ENCODE measurements at regions not wholly inside any gene's neighbourhood (a gene's known extent, or its start where the extent isn't known, plus 50 kb on each side); places are given as distances from the start of the nearest gene placed in this dataset.
A peak's percentile ranks its signal among the peaks of the same experiment; 100 is the strongest.
"Not testable (repeated sequence)": the region's sequence is repeated elsewhere in the genome, so short reads cannot be mapped to it uniquely, and the experiment has no call there.

DNA sequence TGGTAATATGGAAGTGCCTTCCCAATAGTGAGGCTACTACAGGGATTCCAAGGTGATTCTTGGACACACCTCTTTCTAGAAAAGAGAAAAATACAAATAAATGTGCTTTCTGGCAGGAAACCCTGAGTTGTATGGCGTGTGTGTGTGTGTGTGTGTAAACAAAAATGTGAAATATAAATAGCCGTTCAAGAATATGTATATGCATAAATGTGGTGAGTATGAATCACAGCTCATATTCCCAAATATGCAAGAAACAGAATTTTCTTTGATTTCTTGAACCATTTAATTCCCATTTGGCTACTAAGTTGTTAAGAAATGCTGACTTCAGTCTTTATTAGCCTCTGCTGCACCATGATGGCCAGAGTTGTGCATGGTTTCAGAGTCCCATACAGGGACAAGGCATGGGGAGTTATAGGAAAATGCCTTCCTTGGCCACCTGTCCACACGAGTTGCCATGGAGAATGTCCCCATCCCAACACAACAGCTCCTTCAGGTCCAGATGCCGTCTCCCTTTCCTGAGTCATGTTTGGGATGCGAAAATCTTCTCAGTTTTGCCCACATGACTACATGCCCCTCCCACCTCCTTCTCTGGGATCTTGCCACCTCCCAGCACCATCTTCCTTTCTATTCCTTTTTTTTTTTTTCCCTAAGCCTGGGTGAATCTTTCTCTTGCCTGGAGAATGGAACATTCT lies 312.4 kb upstream of the ECI2 start:
- DNase-seq = no peak

DNA sequence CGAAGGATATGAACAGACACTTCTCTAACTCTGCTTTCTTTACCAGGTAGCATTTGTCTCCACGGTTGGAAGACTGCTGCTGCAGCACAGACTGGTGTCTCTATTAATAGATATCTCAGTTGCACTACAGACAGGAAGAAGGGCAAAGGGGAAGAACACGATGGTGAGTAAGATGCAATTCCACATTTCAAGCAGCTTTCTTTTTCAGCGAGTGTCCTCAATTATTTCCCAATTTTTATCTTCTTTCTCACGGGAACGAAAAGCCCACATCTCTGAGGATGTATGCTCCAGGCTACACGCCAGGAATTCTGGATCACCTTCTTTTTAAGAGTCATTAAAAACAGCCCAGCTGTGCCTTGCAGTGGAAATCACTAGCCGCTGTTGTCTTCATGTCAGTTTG lies 311.6 kb upstream of the ECI2 start:
- no peak for DNase-seq

DNA sequence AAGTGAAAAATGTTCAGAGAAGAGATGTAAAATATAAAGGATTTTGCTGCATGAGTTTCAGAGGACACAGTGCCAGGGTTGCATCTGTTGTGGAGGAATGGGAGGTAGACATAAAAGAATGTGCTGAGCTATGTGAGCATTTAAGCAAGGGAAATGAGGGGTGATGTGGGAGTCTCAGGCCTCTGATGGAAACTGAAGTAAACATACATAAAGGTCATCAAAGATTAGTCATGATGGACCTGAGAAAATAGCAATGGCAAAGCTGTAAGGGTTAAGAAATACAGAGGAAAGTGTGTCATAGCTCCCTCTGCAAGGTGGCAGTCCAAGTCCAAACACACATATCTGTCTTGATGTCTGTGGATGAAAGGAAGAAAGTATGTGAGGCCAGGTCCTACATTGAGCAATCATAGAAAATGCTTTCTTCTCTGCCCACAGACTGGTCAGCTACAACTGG lies 306.6 kb upstream of the ECI2 start:
- DNase-seq = no peak

DNA sequence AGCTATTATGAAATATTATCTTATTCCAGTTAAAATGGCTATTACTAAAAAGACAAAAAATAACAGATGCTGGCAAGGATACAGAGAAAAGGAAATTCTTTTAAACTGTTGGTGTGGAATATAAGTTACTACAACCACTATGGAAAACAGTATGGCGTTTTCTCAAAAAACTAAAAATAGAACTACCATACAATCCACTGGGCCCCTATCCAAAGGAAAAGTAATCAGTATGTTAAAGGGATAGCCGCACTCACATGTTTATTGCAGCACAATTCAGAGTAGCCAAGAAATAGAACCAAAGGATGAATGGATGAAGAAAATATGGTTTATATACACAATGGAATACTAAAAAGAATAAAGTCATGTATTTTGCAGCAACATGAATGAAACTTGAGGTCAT lies 303.8 kb upstream of the ECI2 start:
- no peak for DNase-seq

DNA sequence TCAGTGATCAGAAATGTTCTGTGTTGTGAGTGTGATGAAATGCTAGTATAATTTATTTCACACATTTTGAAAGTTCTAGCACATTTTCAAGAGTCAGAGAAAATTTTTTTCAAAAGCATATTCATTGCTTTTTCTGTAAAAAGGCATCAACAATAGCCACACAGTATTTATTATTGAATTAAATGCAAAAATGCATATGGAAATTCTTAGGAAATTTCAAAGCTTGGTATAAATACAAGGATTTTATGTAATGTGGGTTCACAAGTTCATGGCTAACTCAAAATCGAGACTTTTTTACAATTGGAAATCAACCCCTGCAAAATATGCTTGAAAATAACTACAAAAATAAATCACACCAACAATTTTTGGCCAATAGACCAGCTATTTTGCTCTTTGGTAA lies 302.0 kb upstream of the ECI2 start:
- no peak for DNase-seq

DNA sequence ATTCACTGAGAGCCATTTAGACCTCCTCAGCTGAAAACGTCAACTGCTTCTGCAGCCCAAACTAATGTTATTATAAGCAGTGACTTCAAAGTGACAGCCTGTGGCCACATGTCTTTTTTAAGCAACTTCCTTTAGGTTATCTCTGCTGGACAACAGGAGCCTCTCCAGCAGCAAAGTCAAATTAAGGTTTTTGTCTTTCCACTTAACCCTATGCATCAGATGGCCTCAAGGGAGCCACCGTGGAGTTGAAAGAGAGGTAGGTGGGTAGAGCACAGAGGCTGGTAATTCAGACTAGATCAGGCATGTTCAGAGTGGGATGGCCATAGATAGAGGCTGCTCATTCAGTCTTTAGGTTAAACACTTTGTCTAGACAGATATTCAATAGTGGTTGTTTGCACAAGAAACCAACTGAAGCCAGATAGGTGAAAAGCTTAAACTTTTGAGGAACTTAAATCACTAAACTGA lies 300.6 kb upstream of the ECI2 start:
- DNase-seq = no peak

DNA sequence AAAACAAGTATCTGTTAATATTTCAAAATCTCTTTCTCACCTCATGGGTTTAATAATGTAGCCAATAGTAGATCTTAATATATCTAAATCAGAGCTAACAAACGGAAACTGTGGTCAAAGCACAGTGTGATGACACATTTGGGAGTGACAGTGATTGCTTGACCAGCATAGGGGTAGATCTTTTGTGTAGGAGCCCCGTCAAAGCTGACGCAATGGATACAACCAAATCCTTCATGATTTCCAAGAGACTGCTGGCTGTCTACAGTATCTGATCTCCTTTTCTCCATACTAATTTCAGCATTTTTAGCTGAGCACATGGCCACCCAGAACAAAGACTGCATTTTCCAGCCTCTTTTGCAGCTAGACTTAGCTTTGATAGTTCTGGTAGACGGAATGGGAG lies 299.3 kb upstream of the ECI2 start:
- no peak for DNase-seq

DNA sequence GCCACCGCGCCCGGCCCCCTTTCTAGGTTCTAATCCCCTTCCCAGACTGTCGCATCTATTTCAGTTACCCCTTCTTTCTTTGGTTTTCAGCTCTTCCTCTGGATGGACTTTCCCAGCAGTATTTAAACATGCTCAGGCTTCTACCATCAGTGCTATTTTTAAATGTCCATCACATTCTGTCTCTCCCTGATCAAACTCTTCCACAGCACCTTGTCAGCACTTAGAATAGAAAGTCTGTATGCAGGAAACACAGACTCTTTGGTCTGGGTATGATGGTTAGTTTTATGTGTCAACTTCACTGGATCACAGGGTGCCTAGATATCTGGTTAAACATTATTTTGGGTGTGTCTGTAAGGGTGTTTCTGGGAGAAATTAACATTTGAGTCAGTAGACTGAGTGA lies 297.8 kb upstream of the ECI2 start:
- no peak for DNase-seq

DNA sequence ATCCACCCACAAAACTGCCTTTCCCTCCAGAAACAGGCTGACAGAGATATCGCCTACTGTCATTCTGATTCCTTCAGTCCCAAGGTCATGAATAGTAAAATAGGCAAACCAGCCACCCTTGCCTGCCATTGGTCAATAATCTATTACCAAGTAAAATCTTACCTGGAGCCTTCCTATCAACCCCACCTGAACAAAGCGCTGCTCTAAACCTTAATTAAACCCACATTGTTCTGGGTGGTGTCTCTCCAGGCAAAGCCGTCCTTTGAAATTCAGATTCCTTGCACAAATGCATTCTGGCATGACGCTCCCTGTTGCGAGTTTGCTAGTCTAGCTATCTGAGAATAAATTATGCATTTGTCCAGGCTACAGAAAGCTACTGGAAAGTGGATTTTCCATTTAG lies 291.6 kb upstream of the ECI2 start:
- DNase-seq = no peak

DNA sequence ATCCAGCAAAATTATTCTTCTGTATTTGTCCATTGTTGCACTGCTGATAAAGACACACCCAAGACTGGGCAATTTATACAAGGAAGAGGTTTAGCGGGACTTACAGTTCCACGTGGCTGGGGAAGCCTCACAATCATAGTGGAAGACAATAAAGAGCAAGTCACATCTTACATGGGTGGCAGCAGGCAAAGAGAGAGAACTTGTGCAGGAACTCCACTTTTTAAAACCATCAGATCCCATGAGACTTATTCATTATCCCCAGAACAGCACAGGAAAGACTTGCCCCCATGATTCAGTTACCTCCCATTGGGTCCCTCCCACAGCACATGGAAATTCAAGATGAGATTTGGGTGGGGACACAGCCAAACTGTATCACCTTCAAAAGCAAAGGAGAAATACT lies 286.5 kb upstream of the ECI2 start:
- no peak for DNase-seq

DNA sequence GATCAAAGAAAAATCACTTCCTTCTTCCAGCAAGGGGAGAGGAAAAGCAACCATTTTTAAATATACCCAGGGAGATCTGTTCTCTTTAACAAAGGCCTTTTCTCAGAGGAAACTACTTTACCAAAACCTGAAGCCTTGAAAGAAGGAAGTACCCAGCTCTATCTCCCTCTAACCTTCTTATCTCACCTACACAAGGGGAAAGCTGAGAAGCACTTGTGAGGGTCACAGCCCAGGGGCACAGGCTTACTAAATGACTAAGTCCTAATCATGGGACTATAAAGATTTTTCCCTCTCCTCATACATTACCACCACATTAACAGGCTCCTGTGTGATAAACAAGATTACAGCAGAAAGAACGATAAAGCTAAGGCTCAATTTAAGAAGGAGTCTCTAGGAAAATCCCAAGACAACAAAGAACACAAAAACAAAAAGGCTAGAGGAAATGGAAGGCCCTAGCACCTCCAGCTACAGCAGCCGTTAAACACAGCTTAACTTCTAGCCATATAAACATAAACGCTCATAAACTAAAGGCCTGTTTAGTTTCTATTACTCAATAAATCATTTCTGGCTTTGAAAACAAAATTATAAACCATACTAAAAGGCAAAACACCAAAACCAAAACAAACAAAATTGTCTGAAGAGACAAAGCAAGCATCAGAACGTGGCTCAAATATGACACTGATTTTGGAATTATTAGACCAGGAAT lies 284.9 kb upstream of the ECI2 start:
- DNase-seq = no peak

DNA sequence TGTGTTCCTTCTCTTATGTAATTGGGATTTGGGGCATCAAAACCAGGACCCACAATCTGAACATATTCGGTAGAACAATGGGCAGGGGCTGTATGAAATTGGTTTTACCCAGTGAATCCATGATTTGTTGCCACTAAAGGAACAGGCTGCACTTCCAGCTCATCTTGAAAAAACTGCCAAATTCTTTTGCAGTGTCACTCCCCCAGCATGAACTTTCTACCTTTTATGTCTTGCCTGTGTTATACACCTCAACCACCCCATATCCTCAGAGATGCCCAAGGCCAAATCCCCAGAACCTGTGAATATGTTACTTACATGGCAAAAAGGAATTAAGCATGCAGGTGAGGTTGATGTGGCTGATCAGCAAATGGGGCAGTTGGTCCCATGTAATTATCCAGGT lies 280.2 kb upstream of the ECI2 start:
- DNase-seq = no peak

DNA sequence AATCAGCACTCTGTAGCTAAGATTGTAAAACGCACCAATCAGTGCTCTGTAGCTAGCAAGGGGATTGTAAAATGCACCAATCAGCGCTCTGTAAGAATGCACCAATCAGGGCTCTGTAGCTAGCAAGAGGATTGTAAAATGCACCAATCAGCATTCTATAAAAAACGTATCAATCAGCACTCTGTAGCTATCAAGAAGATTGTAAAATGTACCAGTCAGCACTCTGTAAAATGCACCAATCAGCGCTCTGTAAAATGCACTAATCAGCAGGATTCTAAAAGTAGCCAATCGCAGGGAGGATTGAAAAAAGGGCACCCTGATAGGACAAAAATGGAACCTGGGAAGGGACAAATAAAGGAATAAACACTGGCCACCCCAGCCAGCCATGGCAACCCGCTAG lies 278.7 kb upstream of the ECI2 start:
- DNase-seq = not testable (repeated sequence)

DNA sequence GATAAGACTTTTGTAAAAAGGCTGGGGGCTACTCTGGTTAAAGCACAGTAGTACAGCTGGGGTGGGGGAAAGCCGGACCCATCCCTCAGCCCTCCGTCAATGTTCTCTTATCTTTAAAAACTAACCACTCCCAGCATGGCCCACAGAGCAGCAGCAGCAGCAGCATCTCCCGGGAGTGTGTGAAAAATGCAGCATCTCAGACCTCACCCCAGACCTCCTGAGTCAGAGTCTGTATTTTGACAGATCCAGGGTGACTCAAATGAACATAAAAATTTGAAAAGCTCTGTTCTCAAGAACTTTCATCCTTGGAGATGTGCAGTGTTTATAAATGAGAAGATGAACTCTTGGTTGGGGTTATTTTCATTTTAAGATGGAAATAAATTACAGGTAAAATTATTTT lies 277.7 kb upstream of the ECI2 start:
- DNase-seq = no peak

DNA sequence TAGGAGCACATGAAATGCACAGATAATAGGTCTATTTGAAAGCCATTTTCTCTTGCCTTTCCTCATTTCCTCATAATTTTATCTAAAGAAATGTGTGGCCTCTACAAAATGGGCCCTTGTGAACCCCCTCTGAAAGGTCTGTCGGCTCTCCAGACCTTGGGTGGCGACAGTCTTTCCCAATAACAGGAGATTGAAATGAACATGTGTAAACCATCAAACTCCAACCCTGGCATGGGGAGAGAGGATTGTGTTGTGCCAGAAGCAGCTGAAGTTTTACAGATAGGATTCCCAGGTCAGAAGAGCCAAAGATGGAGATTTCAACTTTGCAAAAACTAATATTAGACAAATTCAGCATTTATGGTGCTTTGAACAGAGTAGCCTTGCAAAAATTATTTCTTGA lies 277.1 kb upstream of the ECI2 start:
- no peak for DNase-seq

DNA sequence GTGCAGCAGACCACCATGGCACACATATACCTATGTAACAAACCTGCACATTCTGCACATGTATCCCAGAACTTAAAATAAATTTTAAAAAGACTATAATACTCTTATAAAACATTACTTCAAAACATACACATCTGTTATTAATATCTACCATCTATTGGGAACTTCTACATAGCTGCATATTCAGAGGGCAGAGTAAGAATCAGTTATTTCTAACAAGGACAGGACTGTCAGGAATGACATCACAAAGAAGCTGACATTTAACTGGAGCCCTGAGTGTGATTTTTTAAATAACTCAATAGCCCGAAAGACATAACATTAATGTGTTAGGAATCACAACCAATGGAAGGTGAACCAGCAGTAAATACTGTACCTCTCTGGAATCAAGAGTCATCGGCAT lies 276.7 kb upstream of the ECI2 start:
- no peak for DNase-seq

DNA sequence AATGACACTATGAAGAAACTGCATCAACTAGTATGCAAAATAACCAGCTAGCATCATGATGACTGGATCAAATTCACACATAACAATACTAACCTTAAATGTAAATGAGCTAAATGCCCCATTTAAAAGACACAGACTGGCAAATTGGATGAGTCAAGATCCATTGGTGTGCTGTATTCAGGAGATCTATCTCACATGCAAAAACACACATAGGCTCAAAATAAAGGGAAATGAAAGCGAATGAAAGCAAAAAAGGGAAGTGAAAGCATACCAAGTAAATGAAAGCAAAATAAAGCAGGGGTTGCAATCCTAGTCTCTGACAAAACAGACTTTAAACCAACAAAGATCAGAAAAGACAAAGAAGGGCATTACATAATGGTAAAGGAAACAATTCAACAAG lies 272.3 kb upstream of the ECI2 start:
- DNase-seq = not testable (repeated sequence)

DNA sequence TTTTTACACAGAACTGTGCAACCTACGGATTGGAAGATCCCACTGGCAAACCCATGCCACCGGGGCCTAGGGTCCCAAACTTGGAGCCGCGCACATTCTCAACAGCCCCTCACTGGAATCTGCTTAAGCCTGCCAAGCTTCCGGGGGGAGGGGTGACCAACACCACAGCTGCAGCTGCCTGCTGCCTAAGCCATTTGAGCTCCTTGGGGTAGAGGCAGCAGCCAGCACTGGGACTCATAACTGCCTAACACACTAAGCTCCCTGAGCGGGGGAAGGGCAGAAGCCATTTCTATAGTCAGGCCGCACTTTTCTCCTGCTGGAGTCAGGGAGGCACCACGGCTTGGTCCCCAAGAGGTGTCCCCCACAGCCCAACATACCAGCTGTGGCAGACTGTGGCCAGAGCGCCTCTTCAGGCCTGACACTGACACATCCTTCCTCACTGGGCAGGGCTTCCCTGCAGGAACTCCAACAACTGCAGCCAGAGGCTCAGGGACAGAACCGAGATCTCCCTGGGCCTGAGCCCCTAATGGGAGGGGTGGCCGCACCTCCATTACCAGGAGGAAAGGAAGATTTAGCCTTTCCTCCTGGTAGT lies 270.3 kb upstream of the ECI2 start:
- no peak for DNase-seq

DNA sequence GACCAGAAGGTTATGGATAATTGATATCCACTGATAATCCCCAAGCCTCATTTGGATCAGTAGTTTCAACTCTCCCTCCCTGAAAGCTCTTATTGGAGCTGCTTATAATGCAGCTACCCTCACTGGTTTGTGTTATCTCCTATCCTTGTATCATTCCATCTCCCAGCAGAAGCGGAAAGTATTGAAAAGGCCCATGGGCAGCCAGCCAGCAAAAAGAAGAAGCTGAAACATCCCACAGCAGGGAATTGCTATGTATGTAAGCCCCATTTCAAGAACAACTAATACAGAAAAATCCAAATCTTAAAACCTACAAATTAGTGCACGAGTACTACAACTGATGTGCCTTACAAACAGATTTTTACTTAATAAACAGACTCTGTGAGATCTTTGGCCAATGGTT lies 269.0 kb upstream of the ECI2 start:
- no peak for DNase-seq

DNA sequence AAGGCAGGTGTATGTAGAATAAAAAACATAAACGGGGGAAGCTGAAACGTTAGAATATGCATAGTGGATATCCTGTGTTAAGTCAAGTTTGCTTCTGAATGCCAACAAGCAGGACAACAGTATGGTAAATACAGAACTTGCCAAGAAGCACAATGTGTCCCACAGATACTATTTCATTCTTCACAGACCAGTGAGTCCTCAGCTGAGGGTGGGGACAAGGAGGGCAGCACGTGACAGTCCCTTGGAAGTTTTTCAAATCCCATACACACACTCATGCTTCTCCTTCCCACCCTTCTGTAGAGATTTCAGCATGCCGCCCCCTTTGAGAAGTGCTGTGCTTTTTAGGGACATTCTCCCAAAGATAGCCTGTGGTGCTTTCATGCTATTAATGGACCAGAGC lies 268.5 kb upstream of the ECI2 start:
- DNase-seq = no peak

DNA sequence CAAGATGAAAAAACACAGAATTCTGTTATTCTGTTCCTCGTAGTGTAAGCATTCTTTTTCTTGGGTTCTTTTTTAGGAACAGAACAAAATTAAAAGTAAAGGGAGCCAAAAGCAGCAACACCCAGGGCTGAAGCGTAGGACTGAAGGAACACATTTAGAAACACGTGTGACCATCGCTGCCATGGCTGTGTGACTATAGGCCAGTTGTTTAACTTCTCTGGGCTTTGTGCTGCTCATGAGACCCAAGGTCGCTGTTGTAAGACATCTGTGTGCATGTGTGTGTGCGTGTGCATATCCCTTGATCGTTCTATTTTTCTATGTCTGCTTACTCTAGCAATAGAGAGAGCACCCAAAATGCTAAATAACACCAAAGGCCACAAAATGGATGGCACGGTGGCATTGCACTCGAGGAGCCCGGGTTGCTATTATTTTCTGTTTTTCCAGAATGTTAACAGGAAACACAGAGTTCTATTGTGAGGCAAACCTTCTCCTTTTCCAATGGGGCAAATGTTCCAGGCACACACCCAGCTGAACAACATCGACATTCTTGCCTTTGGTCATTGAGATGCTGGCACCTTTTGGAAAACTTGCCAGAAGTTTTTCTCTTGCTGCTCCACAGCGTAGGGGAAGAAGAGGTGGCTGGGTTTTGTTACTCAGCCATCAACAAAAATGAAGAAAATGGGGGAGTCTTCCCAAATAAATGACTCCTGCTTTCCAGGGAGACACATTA lies 267.8 kb upstream of the ECI2 start:
- DNase-seq = no peak

DNA sequence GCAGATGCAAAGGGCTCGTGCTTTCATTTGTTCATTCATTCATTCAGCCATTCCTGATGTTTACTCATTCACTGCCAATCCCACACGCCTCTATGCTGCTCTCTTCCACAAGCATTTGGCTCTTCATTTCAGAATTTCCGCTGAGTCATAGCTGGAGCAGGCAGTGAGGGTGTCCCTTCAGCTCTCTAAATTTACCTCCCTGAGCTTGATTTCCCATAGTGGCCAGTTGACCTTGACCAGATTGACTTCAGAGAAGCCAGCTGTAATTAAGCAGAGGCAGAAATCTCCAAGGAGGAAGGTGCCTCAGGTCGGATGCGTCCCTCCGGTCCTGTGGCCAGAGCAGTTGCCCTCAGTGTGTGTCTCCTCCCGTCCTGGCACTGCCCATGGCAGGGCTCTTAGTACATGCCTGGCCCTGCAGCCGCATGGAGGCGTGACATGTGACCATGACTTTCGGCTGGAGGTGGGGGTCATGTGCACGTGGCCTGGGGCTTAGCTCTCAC lies 267.2 kb upstream of the ECI2 start:
- DNase-seq = peak; percentile 7
